Nephron (organoid): ENCODE measurements at regions not wholly inside any gene's neighbourhood (a gene's known extent, or its start where the extent isn't known, plus 50 kb on each side); places are given as distances from the start of the nearest gene placed in this dataset.

Experiments used
- H3K27ac Mint-ChIP-seq, 3 experiments: 2 replicates each; pipeline ENCODE4 v1.8.0; 2020; ENCODE audit warnings: mixed read lengths in 3 of 3, mild to moderate bottlenecking in 2 of 3, moderate library complexity in 1 of 3
- H3K27me3 Mint-ChIP-seq: 2 replicates; pipeline ENCODE4 v1.8.0; 2021; ENCODE audit warnings: low read depth, mild to moderate bottlenecking, moderate library complexity, mixed read lengths
- H3K36me3 Mint-ChIP-seq: 2 replicates; pipeline ENCODE4 v1.8.0; 2020; ENCODE audit warnings: low read depth, mixed read lengths
- H3K4me1 Mint-ChIP-seq: 2 replicates; pipeline ENCODE4 v1.8.0; 2020; ENCODE audit warnings: mixed read lengths
- H3K4me3 Mint-ChIP-seq, 3 experiments: 2 replicates each; pipeline ENCODE4 v1.8.0; 2020; ENCODE audit warnings: mild to moderate bottlenecking in 3 of 3, mixed read lengths in 3 of 3, moderate library complexity in 2 of 3
- H3K9me3 Mint-ChIP-seq: 2 replicates; pipeline ENCODE4 v1.8.0; 2020; ENCODE audit warnings: mixed read lengths
- TF ChIP-seq, protein P1 (sequence below), 3 experiments: fragments of 200-600 bp; sonication (generic); IDR thresholded peaks; one replicate each; pipeline ENCODE4 v1.5.0; 2021; ENCODE audit warnings: antibody characterized with exemption in 3 of 3; ENCODE audit not compliant: unreplicated experiment in 3 of 3

DNA sequence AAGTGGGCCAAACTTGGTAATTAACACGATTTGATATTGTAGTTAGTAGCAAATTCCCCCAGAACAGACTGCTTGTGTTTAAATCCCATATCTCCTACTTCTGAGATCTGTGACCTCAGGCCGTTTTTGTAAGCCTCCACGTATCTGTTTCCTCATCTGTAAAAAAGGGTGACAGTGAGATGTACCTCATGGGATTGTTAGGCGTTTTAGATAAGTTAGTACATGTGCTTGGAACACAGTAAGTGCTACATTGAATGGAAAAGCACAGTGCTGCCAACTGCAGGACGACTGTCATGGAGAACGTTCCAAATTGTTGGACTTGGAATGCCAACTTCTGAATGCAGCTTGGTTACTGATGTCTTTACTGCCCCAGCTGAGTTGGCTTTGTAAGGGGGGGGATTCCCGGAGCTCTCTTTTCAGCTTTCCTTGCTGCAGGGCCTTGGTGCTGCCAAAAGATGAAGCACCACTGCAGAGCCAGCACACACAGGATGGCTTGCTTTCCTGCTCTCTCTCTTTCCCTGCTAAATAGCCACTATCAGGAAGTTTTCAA is 108.6 kb downstream of the OPN5 start:
- no peak overlapping the region for H3K4me3 Mint-ChIP-seq
- peaks cover 6% of the 10 kb centered on the region for H3K9me3 Mint-ChIP-seq
- no peaks in the 10 kb centered on the region for H3K36me3 Mint-ChIP-seq
- H3K4me1 Mint-ChIP-seq, result no peaks in the 10 kb centered on the region
- no peak overlapping the region for H3K27ac Mint-ChIP-seq
- TF ChIP-seq, protein P1, sequence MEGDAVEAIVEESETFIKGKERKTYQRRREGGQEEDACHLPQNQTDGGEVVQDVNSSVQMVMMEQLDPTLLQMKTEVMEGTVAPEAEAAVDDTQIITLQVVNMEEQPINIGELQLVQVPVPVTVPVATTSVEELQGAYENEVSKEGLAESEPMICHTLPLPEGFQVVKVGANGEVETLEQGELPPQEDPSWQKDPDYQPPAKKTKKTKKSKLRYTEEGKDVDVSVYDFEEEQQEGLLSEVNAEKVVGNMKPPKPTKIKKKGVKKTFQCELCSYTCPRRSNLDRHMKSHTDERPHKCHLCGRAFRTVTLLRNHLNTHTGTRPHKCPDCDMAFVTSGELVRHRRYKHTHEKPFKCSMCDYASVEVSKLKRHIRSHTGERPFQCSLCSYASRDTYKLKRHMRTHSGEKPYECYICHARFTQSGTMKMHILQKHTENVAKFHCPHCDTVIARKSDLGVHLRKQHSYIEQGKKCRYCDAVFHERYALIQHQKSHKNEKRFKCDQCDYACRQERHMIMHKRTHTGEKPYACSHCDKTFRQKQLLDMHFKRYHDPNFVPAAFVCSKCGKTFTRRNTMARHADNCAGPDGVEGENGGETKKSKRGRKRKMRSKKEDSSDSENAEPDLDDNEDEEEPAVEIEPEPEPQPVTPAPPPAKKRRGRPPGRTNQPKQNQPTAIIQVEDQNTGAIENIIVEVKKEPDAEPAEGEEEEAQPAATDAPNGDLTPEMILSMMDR (IDR thresholded peaks at IDR 0.05; ENCODE audit: unreplicated experiment in 3 of 3), result no peak
- peaks cover 4% of the 10 kb centered on the region for H3K27me3 Mint-ChIP-seq

DNA sequence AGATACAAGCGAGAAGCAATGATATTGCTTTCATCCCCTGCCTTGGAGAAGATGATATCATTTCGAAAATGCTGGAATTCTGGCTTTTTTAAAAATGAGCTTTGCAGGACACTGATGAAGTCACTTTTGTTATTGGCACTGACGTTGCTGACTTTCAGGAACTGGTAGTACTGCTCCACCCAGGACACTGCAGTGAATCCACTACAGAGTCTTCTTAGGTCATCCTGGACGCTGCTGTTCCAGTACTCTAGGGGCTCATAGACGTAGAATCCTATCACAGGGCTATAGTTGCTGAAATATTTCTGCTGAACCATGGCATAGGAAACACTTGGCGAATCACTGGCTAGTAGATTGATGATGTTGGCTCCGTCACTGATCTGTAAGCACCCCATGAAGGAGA is 97.2 kb downstream of the OPN5 start:
- no peaks in the 10 kb centered on the region for H3K36me3 Mint-ChIP-seq
- no peak overlapping the region for H3K4me3 Mint-ChIP-seq
- no peaks in the 10 kb centered on the region for H3K27me3 Mint-ChIP-seq
- TF ChIP-seq, protein P1 (IDR thresholded peaks at IDR 0.05; ENCODE audit: unreplicated experiment in 3 of 3), result no peak
- no peak overlapping the region for H3K27ac Mint-ChIP-seq
- no peaks in the 10 kb centered on the region for H3K4me1 Mint-ChIP-seq
- H3K9me3 Mint-ChIP-seq, result no peaks in the 10 kb centered on the region
